ENCODE measurements at regions not wholly inside any gene's neighbourhood (a gene's known extent, or its start where the extent isn't known, plus 50 kb on each side); places are given as distances from the start of the nearest gene placed in this dataset.

- no peak for DNase-seq (ENCODE audit: low read depth in 2 of 2)
Observed at GRCh38 chr15:37788330-37788729, 146.1 kb upstream of the TMCO5A start.

GRCh38 chr15:37788767-37789396 lies 145.6 kb upstream of the TMCO5A start:
- DNase-seq (ENCODE audit: low read depth in 2 of 2) = no peak

GRCh38 chr15:37789397-37789786 lies 145.0 kb upstream of the TMCO5A start:
- DNase-seq (ENCODE audit: low read depth in 2 of 2) = no peak

DNA sequence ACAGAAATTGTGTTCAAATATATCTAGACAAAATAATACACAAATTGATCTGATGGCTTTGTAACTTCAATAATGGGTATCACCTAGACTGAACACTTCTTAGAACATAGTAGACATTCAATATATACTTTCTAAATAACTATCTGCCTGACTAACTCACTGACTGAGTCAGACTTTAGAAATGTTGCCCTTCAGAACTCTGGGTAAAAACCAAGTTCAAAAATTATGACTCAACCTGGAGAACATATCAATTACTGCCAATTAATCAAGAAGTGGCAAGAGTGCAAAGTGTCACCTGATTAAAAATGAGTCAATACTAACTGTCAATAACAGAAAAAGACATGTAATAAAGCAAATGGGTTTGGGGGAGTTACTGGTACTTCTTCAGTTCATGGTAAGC lies 144.6 kb upstream of the TMCO5A start:
- no peak for DNase-seq (ENCODE audit: low read depth in 2 of 2)

DNA sequence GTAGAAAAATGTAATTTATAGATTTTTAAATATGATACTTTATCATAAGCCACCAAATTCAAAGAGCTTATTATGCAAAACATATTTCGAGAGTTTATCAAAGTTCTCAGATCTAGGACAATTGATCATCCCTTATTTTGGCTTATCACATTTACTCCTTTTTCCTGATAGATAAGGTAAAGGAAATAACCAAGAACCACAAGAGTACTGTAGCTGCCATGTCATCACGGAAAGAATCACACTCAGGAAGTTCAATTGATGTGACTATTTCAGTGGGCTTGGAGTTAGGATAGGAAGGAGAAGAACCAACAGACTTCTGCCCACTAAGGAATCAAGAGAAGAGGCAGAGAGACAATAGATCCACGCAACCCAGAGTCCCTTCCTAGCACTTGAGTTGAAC lies 142.7 kb upstream of the TMCO5A start:
- DNase-seq (ENCODE audit: low read depth in 2 of 2) = no peak

DNA sequence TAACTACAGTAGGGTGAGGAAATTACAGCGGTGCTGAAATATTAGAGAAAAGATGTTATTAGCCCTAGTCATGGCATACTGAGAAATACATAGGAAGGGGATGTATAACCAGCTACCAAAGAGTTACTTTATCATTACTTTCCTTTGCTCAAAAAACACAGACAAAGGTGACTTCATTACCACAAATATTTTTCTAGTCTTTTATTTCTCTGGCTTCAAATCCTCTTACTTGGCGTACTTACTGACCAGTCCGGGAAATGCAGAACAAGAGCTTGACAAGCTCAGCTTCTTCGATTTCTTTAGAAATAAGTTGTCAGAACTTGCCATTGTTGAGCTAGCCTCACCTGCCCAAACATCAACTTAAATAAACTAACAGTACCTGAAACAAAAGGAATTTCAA lies 142.1 kb upstream of the TMCO5A start:
- DNase-seq (ENCODE audit: low read depth in 2 of 2) = no peak

GRCh38 chr15:37793851-37794250 lies 140.6 kb upstream of the TMCO5A start:
- no peak for DNase-seq (ENCODE audit: low read depth in 2 of 2)

DNA sequence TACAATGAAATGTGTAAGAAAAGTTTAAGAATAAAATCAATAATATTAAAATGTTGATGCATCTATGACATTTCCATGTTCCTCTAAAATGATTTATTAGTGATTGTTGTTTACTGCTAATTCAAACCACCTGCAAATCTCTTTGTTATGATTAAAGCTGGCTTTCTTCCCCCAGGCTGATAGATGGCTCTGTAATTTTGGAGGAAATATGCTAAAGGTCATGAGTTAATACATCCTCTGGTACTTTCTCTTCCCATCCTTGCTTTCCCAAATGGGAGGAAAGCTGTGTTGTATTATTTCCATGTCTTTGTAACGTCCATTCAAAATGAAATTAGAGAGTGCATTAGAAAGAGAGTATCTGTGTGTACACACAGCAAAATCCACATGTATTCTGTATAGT lies 139.5 kb upstream of the TMCO5A start:
- DNase-seq (ENCODE audit: low read depth in 2 of 2) = no peak

DNA sequence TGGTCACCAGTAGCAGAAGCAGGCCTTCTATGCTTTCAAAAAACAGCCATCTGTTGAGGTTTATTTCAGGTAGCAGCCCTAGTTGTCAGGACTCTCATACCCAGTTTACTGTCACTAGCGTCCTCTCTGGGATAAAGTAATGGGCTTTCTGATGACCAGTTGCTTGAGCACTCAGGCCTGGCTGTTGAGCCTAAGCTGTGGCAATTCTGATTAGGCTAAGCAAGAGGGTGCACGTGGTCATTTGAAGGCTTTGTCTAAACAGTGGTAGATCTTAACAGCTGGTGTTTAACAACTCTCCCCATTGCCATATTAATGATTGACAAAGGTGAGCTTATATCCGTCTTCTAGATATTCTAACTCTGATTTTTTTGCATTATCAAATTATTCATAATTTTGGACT lies 132.9 kb upstream of the TMCO5A start:
- DNase-seq (ENCODE audit: low read depth in 2 of 2) = no peak

DNA sequence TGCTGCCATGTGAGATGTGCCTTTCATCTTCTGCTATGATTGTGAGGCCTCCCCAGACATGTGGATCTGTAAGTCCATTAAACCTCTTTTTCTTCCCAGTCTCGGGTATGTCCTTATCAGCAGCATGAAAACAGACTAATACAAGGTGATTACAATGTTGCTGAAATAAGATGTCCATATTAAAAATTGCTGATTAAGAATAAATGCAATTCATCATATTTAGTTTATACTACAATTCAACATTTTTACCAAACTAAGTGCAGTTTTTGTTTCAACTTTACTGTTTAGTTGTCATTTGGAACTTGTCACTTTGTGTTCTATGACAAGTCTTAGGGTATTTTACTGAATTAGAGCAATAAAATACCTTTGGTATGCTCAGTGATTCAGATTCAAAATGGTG lies 127.6 kb upstream of the TMCO5A start:
- DNase-seq (ENCODE audit: low read depth in 2 of 2) = no peak

DNA sequence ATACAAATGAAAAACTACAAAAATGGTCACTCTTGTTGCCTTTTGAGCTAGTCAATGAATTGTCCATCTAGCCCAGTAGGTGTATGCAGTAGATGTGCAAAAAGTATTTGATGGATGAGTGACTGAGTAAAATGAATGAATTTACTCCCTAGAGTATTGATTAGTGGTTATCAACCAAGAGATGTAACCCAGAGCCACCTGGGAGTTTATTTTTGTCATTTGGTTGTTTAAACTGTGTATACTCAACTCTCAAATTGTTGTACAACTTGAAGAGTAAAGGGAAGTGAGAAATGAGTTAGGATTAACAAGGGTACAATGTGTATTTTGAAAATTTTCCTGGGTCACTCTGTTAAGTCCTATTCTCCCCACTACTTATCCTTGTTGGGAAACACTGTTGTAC lies 124.1 kb upstream of the TMCO5A start:
- DNase-seq (ENCODE audit: low read depth in 2 of 2) = no peak

DNA sequence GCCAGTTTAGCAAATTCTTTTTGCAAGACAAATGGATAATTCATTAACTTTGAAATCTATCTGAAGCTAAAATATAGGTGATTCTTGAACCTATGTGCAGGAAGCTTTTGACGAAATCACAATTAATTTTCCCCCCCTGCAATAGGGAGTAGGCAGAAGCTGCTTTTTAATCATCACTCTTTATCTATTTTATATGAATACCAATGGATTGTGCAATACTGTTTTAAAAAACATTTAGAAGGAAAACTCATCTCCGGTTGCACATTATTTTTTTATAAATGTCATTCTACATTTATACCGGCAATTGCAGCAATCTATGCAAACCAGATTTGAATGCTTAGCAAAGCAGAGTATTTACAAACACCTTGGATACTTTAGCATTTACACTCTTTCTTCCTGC lies 121.1 kb upstream of the TMCO5A start:
- DNase-seq (ENCODE audit: low read depth in 2 of 2) = no peak

- no peak for DNase-seq (ENCODE audit: low read depth in 2 of 2)
Observed at GRCh38 chr15:37814847-37815515, 119.5 kb upstream of the TMCO5A start.

DNA sequence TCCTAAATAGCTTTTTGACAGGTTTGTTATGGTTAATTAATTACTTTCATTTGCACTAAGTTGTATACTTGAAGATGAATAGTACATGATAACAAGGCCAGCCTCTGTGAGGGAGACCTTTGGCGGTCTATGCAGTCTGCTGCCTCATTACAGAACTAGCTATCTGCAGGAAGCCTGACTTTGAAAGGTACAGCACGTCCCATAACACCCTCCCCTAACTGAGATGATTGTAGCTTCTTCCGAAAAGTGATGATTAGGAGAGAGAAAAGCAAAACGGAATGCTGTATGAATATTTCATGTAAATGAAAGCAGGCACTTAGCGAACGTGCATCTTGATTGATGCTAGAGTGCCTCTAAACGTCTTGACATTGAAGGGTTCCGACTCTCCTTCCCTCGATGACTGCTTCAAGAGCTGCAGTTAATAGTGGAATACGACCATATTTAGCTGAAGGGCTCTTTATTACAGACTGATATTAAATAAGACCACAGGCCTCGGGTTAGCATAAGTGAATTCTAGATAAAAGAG lies 116.2 kb upstream of the TMCO5A start:
- DNase-seq (ENCODE audit: low read depth in 2 of 2) = no peak

DNA sequence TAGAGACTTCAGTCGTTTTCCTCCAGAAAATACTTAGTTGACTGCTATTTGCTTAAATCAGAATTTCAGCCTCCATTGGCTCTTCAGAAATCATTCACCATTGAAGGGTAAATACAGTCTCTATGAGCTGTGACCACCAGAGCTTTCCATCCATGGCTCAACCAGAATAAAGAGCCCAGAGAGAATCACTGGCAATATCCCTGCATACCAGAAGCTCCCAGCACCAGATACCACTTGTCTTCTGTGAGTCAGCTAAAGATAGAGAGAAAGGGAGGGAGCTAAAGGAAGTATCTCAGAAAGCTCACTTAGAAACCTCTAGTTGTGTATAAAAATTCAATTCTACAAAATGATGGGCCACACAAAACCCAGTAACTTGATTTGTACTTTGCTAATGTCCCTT lies 115.2 kb upstream of the TMCO5A start:
- no peak for DNase-seq (ENCODE audit: low read depth in 2 of 2)

DNA sequence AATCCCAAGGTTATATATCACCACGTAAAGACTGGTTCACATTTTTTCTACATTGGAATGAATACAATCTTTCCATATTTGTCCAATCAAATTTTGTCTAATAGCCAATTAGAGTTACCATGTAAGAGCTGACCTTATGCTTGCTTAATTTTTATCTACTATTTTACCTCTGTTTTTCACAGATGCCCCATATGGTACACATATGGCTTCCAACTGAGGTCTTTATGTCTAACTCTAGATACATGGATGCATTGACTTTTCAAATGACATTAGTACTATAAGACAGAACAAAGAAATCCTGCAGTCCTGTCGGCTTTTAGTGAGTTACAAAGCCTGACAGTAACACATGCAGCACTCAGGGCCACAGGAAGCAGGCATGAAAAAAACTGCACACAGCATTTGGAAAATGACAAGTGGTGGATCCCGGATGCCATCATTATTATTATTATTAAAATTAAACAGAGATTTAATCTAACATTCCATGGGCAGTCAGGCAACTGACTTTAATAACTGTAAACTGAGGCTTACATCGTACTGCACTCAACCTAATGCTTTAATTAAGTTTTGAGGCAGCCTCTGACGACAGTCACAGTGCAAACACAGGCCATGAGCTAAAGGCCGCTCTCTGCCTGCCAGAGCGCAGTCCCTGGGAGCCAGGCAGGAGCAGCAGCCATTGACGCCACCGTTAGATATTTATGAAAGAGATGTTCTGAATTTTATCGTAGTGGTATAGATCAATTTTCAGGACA lies 113.9 kb upstream of the TMCO5A start:
- no peak for DNase-seq (ENCODE audit: low read depth in 2 of 2)

GRCh38 chr15:37823601-37824275 lies 110.7 kb upstream of the TMCO5A start:
- DNase-seq (ENCODE audit: low read depth in 2 of 2) = no peak

GRCh38 chr15:37824717-37825382 lies 109.6 kb upstream of the TMCO5A start:
- DNase-seq (ENCODE audit: low read depth in 2 of 2) = no peak

- DNase-seq (ENCODE audit: low read depth in 2 of 2) = no peak
Observed at GRCh38 chr15:37837276-37837675, 97.2 kb upstream of the TMCO5A start.

- no peak for DNase-seq (ENCODE audit: low read depth in 2 of 2)
Observed at GRCh38 chr15:37847776-37848175, 86.7 kb upstream of the TMCO5A start.

GRCh38 chr15:37856109-37856508 lies 78.3 kb upstream of the TMCO5A start:
- DNase-seq (ENCODE audit: low read depth in 2 of 2) = no peak

DNA sequence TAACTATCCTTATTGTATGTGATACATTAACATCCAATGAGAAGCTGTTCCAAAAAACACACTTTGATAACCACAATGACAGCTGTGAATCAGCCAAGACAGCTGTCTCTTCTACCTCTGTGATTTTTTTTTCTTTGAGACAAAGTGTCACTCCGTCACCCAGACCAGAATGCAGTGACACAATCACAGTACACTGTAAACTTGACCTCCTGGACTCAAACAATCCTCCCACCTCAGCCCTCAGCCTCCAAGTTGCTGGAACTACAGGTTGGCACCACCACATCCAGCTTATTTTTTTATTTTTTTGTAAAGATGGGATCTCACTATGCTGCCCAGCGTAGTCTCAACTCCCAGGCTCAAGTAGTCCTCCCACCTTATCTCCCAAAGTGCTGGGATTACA lies 73.5 kb upstream of the TMCO5A start:
- DNase-seq (ENCODE audit: low read depth in 2 of 2) = no peak

Data from stimulated activated CD8-positive, alpha-beta memory T cell treated with anti-CD3 and anti-CD28 coated beads, Interleukin-15, amount 100 ng/mL, for 48 hours (primary cell).